EL (cell line): ENCODE measurements at regions not wholly inside any gene's neighbourhood (a gene's known extent, or its start where the extent isn't known, plus 50 kb on each side); places are given as distances from the start of the nearest gene placed in this dataset.

ENCODE experiments used
- DNase-seq: peaks from one replicate; pipeline ENCODE4 v3.0.0-alpha.2; 2016

DNA sequence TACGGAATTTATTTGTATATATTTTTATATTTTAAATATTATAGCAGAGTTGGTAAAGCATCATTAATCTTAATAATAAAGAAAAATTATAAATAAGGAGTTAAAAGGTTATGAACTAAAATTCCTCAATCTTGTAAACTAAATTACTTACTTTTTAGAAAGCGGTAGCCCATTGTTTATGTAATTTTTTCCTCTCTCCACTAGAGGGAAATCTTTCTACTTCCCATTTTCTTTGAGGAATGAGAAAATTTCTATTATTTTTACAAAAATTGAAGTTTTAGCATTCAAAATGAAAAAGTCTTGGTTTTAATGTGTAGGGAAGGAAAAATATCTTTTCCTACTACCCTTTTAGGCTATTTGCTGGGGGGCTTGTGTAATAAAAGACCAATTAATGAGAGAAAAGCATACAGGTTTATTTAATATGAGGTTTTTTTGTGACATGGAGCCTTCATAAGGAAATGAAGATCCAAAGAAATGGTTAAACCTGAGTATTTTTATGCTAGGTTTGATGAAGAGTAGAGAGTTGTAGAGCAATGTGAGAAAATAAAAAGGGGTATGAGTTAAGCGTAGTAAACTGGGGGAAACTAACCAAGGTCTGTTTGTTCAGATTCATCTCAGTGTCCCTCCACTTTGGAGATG is 68.7 kb upstream of the ADAD1 start:
- peak; percentile 5 for DNase-seq

DNA sequence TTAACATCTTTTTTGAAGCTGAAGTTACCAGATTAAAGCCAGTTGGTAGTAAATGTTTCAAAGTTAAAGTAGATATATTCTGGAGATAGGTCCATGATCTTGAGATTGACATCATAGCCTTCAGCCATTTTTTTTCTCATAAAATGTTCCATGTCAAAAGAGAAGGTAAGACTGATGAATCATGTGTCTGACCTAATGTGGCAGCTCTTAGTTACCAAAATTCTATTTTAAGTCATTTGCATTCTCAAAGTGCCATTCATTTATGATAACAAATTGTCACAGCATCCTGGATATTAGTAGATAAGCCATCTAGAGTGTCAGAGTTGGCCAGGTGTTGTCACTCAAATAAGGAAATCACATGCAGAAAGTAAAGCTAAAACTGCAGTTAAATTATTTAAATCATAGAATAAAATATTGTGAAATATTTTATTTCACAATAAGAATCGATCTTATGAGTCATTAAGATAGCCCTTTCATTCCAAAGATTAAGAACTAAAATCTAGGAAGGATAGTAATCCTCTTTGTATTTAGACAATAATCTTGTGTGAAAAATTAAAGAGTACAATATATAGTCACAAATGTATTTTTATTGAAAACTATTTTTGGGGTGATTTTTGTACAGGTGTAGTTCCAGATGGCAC is 65.7 kb upstream of the ADAD1 start:
- DNase-seq = no peak

DNA sequence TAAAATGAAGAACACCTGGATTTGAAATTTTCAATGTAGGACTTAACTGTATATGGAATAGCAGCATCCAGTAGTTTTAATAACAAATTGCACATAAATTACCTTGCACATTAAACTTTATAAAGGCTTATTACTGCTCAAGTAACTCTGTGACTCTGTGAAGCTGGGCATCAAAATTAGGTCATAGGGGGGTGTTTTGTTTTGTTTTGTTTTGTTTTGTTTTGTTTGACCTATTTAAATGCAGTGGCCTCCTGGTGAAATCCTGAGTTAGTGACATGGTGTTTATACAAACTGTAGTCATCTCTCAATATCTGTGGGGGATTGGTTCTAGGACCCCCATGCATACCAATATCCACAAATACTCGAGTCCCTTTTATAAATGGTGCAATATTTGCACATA is 51.9 kb upstream of the ADAD1 start:
- no peak for DNase-seq

DNA sequence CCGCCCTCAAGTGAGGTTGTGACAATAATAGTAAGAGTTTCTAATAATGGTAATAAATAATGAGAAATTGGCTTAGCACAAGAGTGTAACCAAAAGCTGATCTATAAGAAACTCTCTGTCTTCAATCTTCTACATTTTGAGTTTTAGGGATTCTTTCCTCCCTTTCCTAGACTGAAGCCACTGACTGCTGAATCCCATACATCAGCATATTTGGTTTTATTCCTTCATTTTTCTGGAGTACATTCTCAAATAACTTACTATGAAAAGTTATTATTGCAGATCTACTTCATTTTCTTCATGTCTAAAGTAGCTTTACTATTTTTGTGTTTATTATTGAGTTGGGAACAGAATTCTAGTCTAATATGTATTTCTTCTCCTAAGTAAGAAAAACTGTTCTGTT is 49.9 kb upstream of the ADAD1 start:
- no peak for DNase-seq
